GM21528 (cell line): ENCODE measurements at regions not wholly inside any gene's neighbourhood (a gene's known extent, or its start where the extent isn't known, plus 50 kb on each side); places are given as distances from the start of the nearest gene placed in this dataset.

ENCODE experiments used
- ATAC-seq: cut with Tn5 transposase; IDR thresholded peaks from one replicate; pipeline ENCODE4 v1.9.1; 2021; ENCODE audit warnings: mild to moderate bottlenecking, moderate library complexity; ENCODE audit not compliant: unreplicated experiment, low FRiP score

- no peak for ATAC-seq
These were observed 90.9 kb upstream of the KLF7 start for GRCh38 chr2:207256476-207257207.

DNA sequence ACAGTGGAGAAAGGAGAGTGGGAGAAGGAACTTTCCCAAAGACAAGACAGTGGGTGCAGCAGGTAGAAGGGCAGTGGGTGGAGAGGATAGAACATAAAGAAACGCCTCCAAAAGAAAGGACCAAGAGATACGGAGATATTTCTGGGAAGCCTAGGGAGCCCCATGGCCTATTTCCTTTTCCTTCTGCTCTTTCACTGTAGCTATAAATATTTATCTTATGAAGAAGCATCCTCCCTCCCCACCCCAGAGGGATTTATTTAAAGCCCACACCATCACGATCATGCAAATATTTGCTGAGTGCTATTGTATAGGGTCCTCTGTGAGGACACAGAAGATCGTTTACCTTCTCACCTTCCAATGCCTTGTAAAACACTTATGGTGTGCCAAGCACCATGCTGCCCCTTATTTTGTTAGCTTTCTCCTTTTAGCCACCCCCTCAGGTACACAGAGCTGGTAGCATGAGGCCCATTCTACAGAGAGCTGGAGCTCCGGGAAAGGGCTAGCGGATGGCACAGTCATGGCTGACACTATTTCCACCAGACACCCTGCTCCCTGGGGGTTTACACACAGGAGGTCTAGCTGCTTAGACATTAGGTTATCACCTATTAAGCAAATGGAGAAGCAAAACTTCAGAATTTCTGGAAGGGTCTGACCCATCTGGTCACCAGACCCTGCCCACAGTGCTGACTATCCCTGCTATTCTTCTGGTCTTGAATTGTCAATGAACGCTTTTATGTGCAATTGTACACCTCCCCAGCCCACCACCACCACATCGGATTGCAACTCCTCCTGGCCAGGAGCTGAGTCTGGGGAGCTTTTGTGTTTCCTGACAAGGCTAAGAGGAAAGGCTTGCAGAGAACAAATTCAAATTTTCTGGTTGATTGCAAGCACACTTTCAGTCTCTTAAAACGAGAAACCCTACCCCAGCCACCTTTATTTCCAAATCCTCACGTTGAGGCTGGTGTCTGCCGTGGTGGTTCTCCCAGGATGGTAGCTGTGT, 91.8 kb upstream of the KLF7 start:
- ATAC-seq = no peak

- ATAC-seq = no peak
These were observed 92.7 kb upstream of the KLF7 start for GRCh38 chr2:207258263-207258991.

DNA sequence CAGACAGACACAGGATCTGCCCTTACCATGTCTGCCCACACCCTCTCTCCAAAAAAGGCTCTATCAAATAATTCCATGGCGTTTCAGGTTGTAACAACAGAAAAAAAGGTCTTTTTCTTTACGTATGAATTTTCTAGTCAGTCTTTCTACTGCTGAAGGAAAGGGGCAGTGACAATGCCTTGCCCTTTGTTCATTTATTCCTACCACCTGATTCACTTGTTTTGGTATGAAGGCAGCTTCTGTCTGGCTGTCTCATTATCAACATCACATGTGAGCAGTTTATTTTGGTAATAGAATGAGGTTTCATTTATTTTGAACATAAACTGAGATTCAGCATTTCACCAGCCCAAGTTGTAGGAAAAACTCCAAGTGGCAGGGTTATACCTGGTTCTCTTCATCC, 94.3 kb upstream of the KLF7 start:
- no peak for ATAC-seq

- no peak for ATAC-seq
These were observed 95.2 kb upstream of the KLF7 start for GRCh38 chr2:207260947-207261346.

GRCh38 chr2:207264310-207264709, 98.6 kb upstream of the KLF7 start:
- no peak for ATAC-seq

DNA sequence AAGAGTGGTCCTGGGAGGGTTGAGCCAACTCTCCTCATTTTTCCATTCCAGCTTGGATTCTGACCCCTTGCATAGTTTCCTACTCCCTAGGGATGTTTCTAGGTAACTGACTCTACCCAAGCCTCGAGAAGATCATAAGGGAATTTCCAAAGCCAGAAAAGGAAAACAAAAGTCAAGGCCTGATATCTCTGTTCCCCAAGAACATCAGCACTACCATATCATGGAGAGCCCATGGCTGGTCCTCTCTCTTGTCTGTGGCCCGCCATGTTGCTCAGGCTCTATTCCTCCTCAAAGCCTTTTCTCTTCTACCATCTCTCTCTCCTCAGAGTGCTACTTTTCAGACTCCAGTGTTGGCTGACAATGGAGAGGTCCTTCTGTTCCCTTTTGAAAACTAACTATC, 99.6 kb upstream of the KLF7 start:
- ATAC-seq = no peak

- ATAC-seq = no peak
These were observed 100.1 kb upstream of the KLF7 start for GRCh38 chr2:207265869-207266268.

DNA sequence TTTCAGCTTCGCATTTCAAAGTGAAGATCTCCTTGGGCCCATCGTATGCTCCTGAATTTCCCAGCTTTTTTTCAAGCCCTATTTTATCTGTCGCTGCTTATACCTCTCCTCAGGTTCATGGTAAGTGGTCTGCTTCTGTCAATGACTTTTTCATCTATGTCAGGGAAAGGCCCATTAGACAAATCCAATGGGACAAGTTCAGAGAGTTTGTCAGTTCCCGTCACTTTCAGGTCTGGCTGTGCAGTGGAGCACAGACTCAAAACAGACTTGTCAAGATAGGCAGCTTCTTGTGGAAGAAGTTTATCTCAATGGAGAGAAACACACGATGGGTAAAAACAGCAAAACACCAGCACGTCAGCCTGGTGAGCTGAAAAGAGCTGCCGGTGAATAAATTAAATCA, 100.9 kb upstream of the KLF7 start:
- ATAC-seq = no peak

DNA sequence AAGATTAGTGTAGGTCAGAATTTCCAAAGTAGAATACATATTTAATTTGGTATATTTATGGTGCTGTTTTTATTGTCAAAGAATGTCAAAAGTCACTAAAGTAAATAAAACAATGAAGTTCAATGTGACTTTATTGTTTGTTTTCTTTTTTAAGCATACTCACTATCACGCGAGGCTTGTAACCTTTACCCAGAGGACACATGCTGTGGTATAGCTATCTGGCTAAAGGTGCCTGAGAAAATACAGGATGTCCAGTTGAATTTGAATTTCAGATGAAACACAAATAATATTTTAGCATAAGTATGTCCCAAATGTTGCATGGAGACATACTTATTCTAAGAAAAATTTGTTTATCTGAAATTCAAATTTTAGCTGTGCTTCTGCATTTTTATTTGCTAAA, 103.3 kb upstream of the KLF7 start:
- ATAC-seq = no peak

DNA sequence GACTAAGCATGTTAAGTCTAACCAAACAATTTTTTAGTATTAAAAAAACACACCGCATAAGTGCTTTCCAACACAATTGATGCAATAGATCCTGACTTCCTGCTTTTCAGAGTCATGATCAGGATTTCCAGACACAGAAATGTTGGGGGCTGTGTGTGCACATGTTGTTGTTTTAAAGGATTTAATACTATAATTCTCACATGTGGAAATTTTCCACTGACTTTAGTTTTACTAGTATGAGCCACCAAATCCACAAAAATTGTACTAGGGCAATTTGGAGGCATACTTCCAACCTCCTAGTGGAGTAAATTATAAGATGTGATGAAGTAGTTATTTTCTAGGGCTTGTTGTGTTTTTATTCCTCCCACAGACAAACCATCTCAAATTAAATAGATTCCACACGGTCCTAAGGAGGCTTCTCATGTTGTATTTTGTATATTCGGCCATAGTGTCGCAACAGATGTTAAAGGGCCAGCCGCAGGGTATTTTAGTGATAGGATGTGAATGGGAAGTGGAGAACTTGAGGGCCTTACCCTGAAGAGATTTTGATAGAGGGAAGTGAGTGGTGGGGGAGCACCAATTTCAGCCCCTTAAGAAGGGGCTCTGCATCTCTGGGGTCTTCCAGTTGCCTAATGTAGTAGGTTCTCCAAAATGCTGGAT, 108.9 kb upstream of the KLF7 start:
- ATAC-seq = no peak

DNA sequence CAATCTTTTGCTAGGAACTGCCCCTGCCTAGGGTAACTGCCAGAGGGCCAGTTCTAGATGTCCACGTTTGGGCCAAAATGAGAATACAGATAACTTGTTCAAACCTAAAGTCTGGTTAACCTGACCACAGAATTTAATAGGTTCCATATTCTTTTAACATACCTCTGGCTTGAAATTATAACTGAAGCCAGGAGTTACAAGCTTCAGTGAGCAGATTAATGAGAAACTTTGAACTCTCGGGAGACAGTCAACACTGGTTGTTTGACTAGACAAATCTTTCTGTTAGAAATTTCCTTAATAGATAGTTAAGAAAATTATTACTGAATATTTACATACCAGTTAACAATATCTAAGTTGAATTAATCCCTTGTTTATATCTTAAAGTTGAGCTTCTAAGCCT, 110.0 kb upstream of the KLF7 start:
- no peak for ATAC-seq

- ATAC-seq = no peak
These were observed 110.5 kb upstream of the KLF7 start for GRCh38 chr2:207276248-207276647.

DNA sequence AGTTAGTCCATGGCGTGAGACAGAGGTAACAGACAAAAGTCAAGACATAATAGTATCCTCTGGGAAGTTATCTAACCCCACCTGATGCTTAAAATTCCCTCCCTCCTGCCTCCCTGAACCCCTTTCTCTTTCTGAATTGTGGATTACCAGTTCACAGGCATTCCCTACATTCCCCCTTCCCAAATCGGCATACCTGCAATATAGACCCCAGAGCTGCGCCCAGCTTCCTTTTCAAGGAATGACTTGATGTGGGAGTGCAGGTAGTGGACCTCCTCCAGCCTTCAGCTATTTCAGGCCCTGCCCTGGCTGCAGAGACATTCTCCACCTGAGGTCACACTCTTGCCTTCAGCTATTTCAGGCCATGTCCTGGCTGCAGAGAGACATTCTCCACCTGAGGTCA, 111.1 kb upstream of the KLF7 start:
- no peak for ATAC-seq

DNA sequence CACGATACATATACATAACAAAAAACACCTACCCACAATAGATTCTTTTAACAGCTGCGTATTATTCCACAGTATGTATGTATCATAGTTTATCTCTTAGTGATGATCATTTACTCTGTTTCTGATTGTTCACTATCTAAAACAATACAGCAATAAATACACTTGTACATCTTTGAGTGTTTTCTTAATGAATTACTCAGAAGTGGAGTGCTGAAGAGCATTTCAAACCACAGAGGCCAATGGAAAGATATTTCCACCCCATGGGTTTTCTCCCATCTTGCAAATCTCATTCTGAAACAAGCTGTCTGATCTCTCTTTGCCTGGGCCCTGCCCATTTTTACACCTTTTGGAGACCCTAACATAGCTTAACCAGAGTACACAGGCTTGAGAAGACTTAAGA, 113.8 kb upstream of the KLF7 start:
- no peak for ATAC-seq

DNA sequence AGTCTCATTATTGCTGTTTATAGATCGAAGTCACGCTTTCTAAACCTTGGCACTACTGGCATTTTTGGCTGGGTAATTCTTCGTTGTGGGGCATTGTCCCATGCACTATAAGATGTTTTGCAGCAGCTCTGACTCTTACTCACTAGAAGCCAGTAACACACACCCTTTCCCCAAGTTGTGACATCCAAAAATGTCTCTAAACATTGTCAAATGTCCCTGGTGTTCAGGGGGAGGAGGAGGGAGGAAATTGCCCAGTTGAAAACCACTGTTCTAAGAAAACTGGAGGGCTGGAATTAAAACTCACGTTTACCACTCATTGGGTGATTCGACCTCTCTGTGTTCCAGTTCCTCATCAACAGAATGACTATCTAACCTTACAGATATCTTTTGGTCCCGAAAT, 115.7 kb upstream of the KLF7 start:
- ATAC-seq = no peak

- ATAC-seq = no peak
These were observed 117.2 kb upstream of the KLF7 start for GRCh38 chr2:207282916-207283315.

DNA sequence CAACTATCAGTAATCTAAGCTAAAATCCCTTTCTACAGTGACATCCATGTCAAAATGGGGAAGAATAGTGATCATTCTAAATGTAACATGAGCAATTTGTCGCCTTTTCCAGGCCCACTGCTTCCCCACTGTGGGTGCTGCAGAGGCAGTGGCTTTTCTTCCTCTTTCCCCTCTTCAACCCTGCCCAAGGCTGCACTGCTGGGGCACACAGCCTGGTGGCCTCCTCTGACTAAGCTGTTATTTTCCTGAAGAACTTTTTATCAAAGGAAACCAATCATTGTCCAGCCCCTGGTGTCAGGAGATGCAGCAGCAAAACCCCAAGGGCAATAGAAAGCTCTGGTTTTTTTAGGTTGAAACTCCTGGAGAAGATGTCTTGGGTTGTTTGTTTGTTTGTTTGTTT, 117.6 kb upstream of the KLF7 start:
- no peak for ATAC-seq

- no peak for ATAC-seq
These were observed 119.1 kb upstream of the KLF7 start for GRCh38 chr2:207284556-207285472.

DNA sequence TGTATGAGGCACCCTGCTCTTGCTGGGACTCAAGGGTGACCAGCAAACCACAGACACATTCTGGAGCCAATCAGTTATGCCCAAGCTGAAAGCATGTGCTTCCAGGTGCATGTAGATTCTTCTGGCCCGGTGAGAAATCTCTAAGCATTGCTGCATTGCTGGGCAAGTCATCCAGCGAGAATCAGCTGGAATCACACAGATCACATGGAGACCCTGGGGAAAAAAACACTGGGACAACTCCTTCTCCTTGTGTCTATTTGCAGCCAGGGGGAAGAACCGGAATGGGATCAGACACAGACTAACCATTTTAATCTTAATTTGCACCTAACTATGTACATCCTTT, 119.7 kb upstream of the KLF7 start:
- ATAC-seq = no peak
